CD14-positive monocyte (primary cell): ENCODE measurements at regions not wholly inside any gene's neighbourhood (a gene's known extent, or its start where the extent isn't known, plus 50 kb on each side); places are given as distances from the start of the nearest gene placed in this dataset.

Experiments
- DNase-seq, 3 donors: peaks; one replicate each; pipeline ENCODE4 v3.0.0-alpha.2; 2011 to 2022
- H2AFZ ChIP-seq: 2 replicates; pipeline ENCODE4 v1.6.0; 2012; ENCODE audit warnings: mild to moderate bottlenecking, low read depth, low read length, inconsistent platforms; ENCODE audit not compliant: insufficient read depth, poor library complexity, severe bottlenecking
- H3K27ac ChIP-seq, 2 donors: 1 replicate in 1 of 2; 2 replicates in 1 of 2; pipeline ENCODE4 v1.5.1; 2012 to 2013; ENCODE audit warnings: low read length in 2 of 2, control low read depth in 1 of 2, inconsistent platforms in 1 of 2, low read depth in 1 of 2, mild to moderate bottlenecking in 1 of 2
- H3K27me3 ChIP-seq, 2 donors: one replicate each; pipeline versions ENCODE4 v1.6.0 to v1.6.1; 2011 to 2013; ENCODE audit warnings: low read length in 2 of 2; ENCODE audit not compliant: control insufficient read depth in 2 of 2, insufficient read depth in 2 of 2
- H3K36me3 ChIP-seq, 2 donors: replicated peaks in 1 of 2; 1 replicate in 1 of 2; 2 replicates in 1 of 2; pipeline versions ENCODE4 v1.5.1 to v1.6.1; 2012 to 2013; ENCODE audit warnings: low read length in 2 of 2, control low read depth in 1 of 2, inconsistent platforms in 1 of 2, mild to moderate bottlenecking in 1 of 2; ENCODE audit not compliant: insufficient read depth in 2 of 2, control insufficient read depth in 1 of 2
- H3K4me1 ChIP-seq, 2 donors: 1 replicate in 1 of 2; 2 replicates in 1 of 2; pipeline versions ENCODE4 v1.5.1 to v1.6.1; 2012 to 2013; ENCODE audit warnings: low read length in 2 of 2, control low read depth in 1 of 2, inconsistent platforms in 1 of 2, mild to moderate bottlenecking in 1 of 2, moderate library complexity in 1 of 2; ENCODE audit not compliant: insufficient read depth in 2 of 2, control insufficient read depth in 1 of 2
- H3K4me2 ChIP-seq: replicated peaks from 2 replicates; pipeline ENCODE3; 2012; ENCODE audit warnings: low read length, moderate library complexity, mild to moderate bottlenecking; ENCODE audit not compliant: poor library complexity, severe bottlenecking; ENCODE audit errors: extremely low read depth
- H3K4me3 ChIP-seq, 3 experiments: fragments of 200-600 bp in 1 of 3; sonication (generic) in 1 of 3; replicated peaks in 1 of 3; 1 replicate in 2 of 3; 2 replicates in 1 of 3; pipeline ENCODE4 v1.5.1; 2011 to 2013; ENCODE audit warnings: low read length in 3 of 3, mild to moderate bottlenecking in 3 of 3, control low read depth in 2 of 3, low read depth in 2 of 3, inconsistent platforms in 1 of 3, moderate library complexity in 1 of 3
- H3K79me2 ChIP-seq: 2 replicates; pipeline ENCODE4 v1.6.0; 2012; ENCODE audit warnings: mild to moderate bottlenecking, control low read depth, inconsistent platforms, low read length, moderate library complexity; ENCODE audit not compliant: insufficient read depth
- H3K9ac ChIP-seq: 2 replicates; pipeline ENCODE4 v1.6.0; 2017; ENCODE audit warnings: low read length, mild to moderate bottlenecking; ENCODE audit not compliant: insufficient read depth, poor library complexity, severe bottlenecking
- H3K9me3 ChIP-seq, 2 donors: replicated peaks in 1 of 2; 1 replicate in 1 of 2; 2 replicates in 1 of 2; pipeline versions ENCODE4 v1.5.1 to v1.6.1; 2012 to 2013; ENCODE audit warnings: low read length in 2 of 2, control low read depth in 1 of 2; ENCODE audit not compliant: control insufficient read depth in 1 of 2, insufficient read depth in 1 of 2
- H4K20me1 ChIP-seq: 2 replicates; pipeline ENCODE4 v1.6.0; 2012; ENCODE audit warnings: mild to moderate bottlenecking, low read length, control low read depth, moderate library complexity; ENCODE audit not compliant: insufficient read depth
- H3K27ac Mint-ChIP-seq, 7 donors: one replicate each; pipeline ENCODE4 v1.8.0; 2020; ENCODE audit warnings: mild to moderate bottlenecking in 7 of 7, mixed read lengths in 7 of 7, moderate library complexity in 6 of 7, inconsistent platforms in 2 of 7
- H3K27me3 Mint-ChIP-seq, 3 donors: one replicate each; pipeline ENCODE4 v1.8.0; 2021 to 2022; ENCODE audit warnings: low read depth in 3 of 3, mild to moderate bottlenecking in 3 of 3, mixed read lengths in 3 of 3, moderate library complexity in 3 of 3, inconsistent platforms in 1 of 3
- H3K36me3 Mint-ChIP-seq, 2 donors: one replicate each; pipeline ENCODE4 v1.8.0; 2020; ENCODE audit warnings: mixed read lengths in 2 of 2, inconsistent platforms in 1 of 2, mild to moderate bottlenecking in 1 of 2
- H3K4me1 Mint-ChIP-seq: one replicate; pipeline ENCODE4 v1.8.0; 2020; ENCODE audit warnings: mild to moderate bottlenecking, mixed read lengths
- H3K4me3 Mint-ChIP-seq, 2 donors: one replicate each; pipeline ENCODE4 v1.8.0; 2020; ENCODE audit warnings: mild to moderate bottlenecking in 2 of 2, mixed read lengths in 2 of 2, moderate library complexity in 1 of 2
- H3K9me3 Mint-ChIP-seq, 7 donors: one replicate each; pipeline ENCODE4 v1.8.0; 2020 to 2022; ENCODE audit warnings: mixed read lengths in 7 of 7, mild to moderate bottlenecking in 6 of 7, moderate library complexity in 6 of 7, inconsistent platforms in 2 of 7
- CTCF ChIP-seq: fragments of 200-600 bp; IDR thresholded peaks from one replicate; pipeline ENCODE4 v1.8.0; 2022; ENCODE audit warnings: antibody characterized with exemption, mild to moderate bottlenecking
- intact Hi-C, 2 donors: fragments of 100-400 bp; cut with micrococcal nuclease; formaldehyde crosslinking; loops; one replicate each; pipeline versions ENCODE4 v1.15.0 to v1.15.1; 2023

- Histone ChIP-seq H3K9ac (no peak overlapping the region), H3K4me3 (no peak overlapping the region), H4K20me1 (no peaks in the 10 kb centered on the region), H3K79me2 (no peaks in the 10 kb centered on the region), H3K4me1 (no peaks in the 10 kb centered on the region), H3K4me2 (no peak overlapping the region), H2AFZ (no peak overlapping the region), H3K27ac (no peak overlapping the region), H3K9me3 (no peaks in the 10 kb centered on the region), H3K36me3 (no peaks in the 10 kb centered on the region), H3K27me3 (no peaks in the 10 kb centered on the region)
- DNase-seq: no peak
- no peaks in the 10 kb centered on the region for H3K4me1 Mint-ChIP-seq
- intact Hi-C loops: no loop called here
- H3K27ac Mint-ChIP-seq: no peak overlapping the region
- no peak overlapping the region for H3K4me3 Mint-ChIP-seq
- no peak for TF ChIP-seq CTCF
- H3K27me3 Mint-ChIP-seq: peaks cover 0 to 2% (median 0%) of the 10 kb centered on the region in 3 donors
- H3K36me3 Mint-ChIP-seq: no peaks in the 10 kb centered on the region
- H3K9me3 Mint-ChIP-seq: peaks cover 0 to 10% (median 7%) of the 10 kb centered on the region in 7 donors
Measured at GRCh38 chr1:222385262-222385661, 162.6 kb downstream of the HHIPL2 start.

- Histone ChIP-seq H3K9ac (no peak overlapping the region), H3K27ac (no peak overlapping the region), H2AFZ (no peak overlapping the region), H3K9me3 (no peaks in the 10 kb centered on the region), H4K20me1 (no peaks in the 10 kb centered on the region), H3K4me2 (no peak overlapping the region), H3K4me1 (no peaks in the 10 kb centered on the region), H3K36me3 (no peaks in the 10 kb centered on the region), H3K4me3 (no peak overlapping the region), H3K27me3 (no peaks in the 10 kb centered on the region), H3K79me2 (no peaks in the 10 kb centered on the region)
- peaks cover 0 to 10% (median 9%) of the 10 kb centered on the region in 7 donors for H3K9me3 Mint-ChIP-seq
- DNase-seq: no peak
- H3K27ac Mint-ChIP-seq: no peak overlapping the region
- peaks cover 0 to 2% (median 0%) of the 10 kb centered on the region in 3 donors for H3K27me3 Mint-ChIP-seq
- H3K4me3 Mint-ChIP-seq: no peak overlapping the region
- intact Hi-C loops: no loop called here
- no peak for TF ChIP-seq CTCF
- H3K36me3 Mint-ChIP-seq: no peaks in the 10 kb centered on the region
- no peaks in the 10 kb centered on the region for H3K4me1 Mint-ChIP-seq
Measured at GRCh38 chr1:222384531-222384930, 163.4 kb downstream of the HHIPL2 start.
